ENCODE measurements at regions not wholly inside any gene's neighbourhood (a gene's known extent, or its start where the extent isn't known, plus 50 kb on each side); places are given as distances from the start of the nearest gene placed in this dataset.

GRCh38 chr1:55428944-55429931, 214.1 kb upstream of the USP24 start:
- TF ChIP-seq POLR2A (IDR thresholded peaks at IDR 0.05; ENCODE audit: low read length): no peak
- TF ChIP-seq GATA1 (IDR thresholded peaks at IDR 0.05; ENCODE audit: low read depth, low read length): no peak

All from erythroblast (primary cell).